ENCODE measurements at regions not wholly inside any gene's neighbourhood (a gene's known extent, or its start where the extent isn't known, plus 50 kb on each side); places are given as distances from the start of the nearest gene placed in this dataset.

GRCh38 chr3:18061737-18062656 is 319.6 kb upstream of the TBC1D5 start:
- H3K27me3 Mint-ChIP-seq (ENCODE audit: low read depth): no peaks in the 10 kb centered on the region
- no peak overlapping the region for H3K27ac Mint-ChIP-seq (ENCODE audit: unreplicated experiment)
- no peak for TF ChIP-seq CTCF (conservative IDR thresholded peaks at IDR 0.05)
- peaks cover 1% of the 10 kb centered on the region for H3K9me3 Mint-ChIP-seq
- DNase-seq (ENCODE audit: low read depth, low spot score): no peak
- peaks cover 16% of the 10 kb centered on the region for H3K36me3 Mint-ChIP-seq (ENCODE audit: low read depth)
- no peak overlapping the region for H3K4me3 Mint-ChIP-seq
- peaks cover 5% of the 10 kb centered on the region for H3K4me1 Mint-ChIP-seq

DNA sequence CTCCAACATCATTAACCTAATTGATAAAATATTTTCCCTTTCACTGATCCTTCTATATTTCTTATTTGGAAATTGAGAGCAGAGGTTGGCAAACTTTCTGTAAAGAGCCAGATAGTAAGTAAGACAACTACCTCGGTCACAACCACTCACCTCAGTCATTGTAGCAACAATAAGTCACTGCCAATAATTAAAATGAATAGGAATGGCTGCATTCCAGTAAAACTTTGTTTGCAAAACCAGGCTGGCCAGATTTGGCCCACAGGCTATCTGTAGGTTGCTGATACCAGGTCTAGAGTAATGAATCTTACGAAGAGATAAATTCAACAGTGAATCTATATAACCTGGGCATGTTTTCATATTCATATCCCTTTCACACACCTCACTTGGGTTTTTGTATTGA is 316.2 kb upstream of the TBC1D5 start:
- H3K9me3 Mint-ChIP-seq: peaks cover 17% of the 10 kb centered on the region
- H3K4me1 Mint-ChIP-seq: peaks cover 5% of the 10 kb centered on the region
- no peaks in the 10 kb centered on the region for H3K27me3 Mint-ChIP-seq (ENCODE audit: low read depth)
- DNase-seq (ENCODE audit: low read depth, low spot score): no peak
- no peak overlapping the region for H3K27ac Mint-ChIP-seq (ENCODE audit: unreplicated experiment)
- no peak overlapping the region for H3K4me3 Mint-ChIP-seq
- H3K36me3 Mint-ChIP-seq (ENCODE audit: low read depth): peaks cover 36% of the 10 kb centered on the region
- TF ChIP-seq CTCF (conservative IDR thresholded peaks at IDR 0.05): no peak

GRCh38 chr3:18057471-18058091 is 315.1 kb upstream of the TBC1D5 start:
- Mint-ChIP-seq H3K36me3 (ENCODE audit: low read depth) (peaks cover 32% of the 10 kb centered on the region), H3K4me3 (no peak overlapping the region), H3K4me1 (peaks cover 5% of the 10 kb centered on the region), H3K27me3 (ENCODE audit: low read depth) (no peaks in the 10 kb centered on the region), H3K27ac (ENCODE audit: unreplicated experiment) (no peak overlapping the region), H3K9me3 (peaks cover 17% of the 10 kb centered on the region)
- TF ChIP-seq CTCF (conservative IDR thresholded peaks at IDR 0.05): no peak
- no peak for DNase-seq (ENCODE audit: low read depth, low spot score)

DNA sequence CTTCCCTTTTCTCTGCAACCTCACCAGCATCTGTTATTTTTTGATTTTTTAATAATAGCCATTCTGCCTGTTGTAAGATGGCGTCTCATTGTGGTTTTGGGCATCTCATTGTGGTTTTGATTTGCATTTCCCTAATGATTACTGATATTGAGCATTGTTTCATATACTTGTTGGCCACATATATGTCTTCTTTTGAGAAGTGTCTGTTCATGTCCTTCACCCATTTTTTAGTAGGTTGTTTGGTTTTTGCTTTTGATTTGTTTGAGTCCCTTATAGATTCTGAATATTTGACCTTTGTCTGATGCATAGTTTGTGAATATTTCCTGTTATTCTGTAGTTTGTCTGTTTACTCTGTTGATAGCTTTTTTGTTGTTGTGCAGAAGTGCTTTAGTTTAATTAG is 312.2 kb upstream of the TBC1D5 start:
- Mint-ChIP-seq H3K4me3 (no peak overlapping the region), H3K36me3 (ENCODE audit: low read depth) (peaks cover 28% of the 10 kb centered on the region), H3K9me3 (peaks cover 17% of the 10 kb centered on the region), H3K27me3 (ENCODE audit: low read depth) (no peaks in the 10 kb centered on the region), H3K4me1 (peaks cover 5% of the 10 kb centered on the region), H3K27ac (ENCODE audit: unreplicated experiment) (no peak overlapping the region)
- DNase-seq (ENCODE audit: low read depth, low spot score): no peak
- no peak for TF ChIP-seq CTCF (conservative IDR thresholded peaks at IDR 0.05)

DNA sequence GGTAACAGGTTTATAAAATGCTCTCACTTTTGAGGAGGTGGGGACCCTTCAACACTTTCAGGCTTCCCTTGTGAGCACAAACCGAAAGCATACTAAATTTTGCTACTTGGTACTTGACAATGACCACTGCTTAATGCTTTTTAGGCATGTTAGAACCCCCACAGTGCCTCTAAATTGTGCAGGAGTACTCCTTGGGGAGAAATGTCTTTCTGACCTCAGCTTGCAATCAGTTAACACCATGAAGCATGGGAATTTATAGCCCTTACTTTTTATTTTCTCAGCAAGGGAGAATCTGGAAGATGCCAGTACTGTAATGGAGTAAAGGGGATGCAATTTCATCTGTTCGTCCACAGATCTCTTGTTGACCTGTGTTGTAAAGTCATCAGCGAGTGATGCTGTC is 308.9 kb upstream of the TBC1D5 start:
- H3K36me3 Mint-ChIP-seq (ENCODE audit: low read depth): peaks cover 26% of the 10 kb centered on the region

More for the DNA sequence above, 308.9 kb upstream of the TBC1D5 start:
- no peak overlapping the region for H3K4me3 Mint-ChIP-seq
- no peak for TF ChIP-seq CTCF (conservative IDR thresholded peaks at IDR 0.05)
- H3K9me3 Mint-ChIP-seq: peaks cover 14% of the 10 kb centered on the region
- DNase-seq (ENCODE audit: low read depth, low spot score): no peak
- H3K27me3 Mint-ChIP-seq (ENCODE audit: low read depth): no peaks in the 10 kb centered on the region
- H3K27ac Mint-ChIP-seq (ENCODE audit: unreplicated experiment): no peak overlapping the region
- H3K4me1 Mint-ChIP-seq: no peaks in the 10 kb centered on the region
